ENCODE measurements at regions not wholly inside any gene's neighbourhood (a gene's known extent, or its start where the extent isn't known, plus 50 kb on each side); places are given as distances from the start of the nearest gene placed in this dataset.

DNA sequence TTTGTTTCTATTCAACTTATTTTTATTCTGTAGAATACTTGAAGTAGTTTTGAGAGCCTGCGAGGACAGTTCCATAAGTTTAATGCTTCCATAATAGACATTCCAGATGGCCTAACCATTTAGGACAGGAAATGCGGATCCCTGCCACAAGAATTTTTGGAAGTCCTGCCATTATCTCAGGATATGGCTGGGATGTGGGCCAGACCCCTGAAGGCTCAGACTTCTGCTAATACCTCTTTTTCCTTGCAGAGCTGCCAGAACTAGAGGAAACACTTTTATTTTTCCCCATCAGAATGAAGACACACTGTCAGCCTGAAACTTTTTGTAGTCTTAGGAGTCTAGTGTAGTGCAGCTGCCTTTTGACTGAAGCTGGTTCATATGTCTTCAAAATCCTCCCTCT is 806.5 kb downstream of the TDRD15 start:
- TF ChIP-seq, protein P1, sequence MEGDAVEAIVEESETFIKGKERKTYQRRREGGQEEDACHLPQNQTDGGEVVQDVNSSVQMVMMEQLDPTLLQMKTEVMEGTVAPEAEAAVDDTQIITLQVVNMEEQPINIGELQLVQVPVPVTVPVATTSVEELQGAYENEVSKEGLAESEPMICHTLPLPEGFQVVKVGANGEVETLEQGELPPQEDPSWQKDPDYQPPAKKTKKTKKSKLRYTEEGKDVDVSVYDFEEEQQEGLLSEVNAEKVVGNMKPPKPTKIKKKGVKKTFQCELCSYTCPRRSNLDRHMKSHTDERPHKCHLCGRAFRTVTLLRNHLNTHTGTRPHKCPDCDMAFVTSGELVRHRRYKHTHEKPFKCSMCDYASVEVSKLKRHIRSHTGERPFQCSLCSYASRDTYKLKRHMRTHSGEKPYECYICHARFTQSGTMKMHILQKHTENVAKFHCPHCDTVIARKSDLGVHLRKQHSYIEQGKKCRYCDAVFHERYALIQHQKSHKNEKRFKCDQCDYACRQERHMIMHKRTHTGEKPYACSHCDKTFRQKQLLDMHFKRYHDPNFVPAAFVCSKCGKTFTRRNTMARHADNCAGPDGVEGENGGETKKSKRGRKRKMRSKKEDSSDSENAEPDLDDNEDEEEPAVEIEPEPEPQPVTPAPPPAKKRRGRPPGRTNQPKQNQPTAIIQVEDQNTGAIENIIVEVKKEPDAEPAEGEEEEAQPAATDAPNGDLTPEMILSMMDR (IDR thresholded peaks at IDR 0.05 in 4 of 5, conservative IDR thresholded peaks at IDR 0.05 in 1 of 5) = no peak
- TF ChIP-seq POLR2A (IDR thresholded peaks at IDR 0.05) = no peak

Data from gastrocnemius medialis (tissue), 4 donors.